ENCODE measurements at regions not wholly inside any gene's neighbourhood (a gene's known extent, or its start where the extent isn't known, plus 50 kb on each side); places are given as distances from the start of the nearest gene placed in this dataset.

GRCh38 chr17:79461041-79461440, 149.8 kb downstream of the RBFOX3 start:
- Histone ChIP-seq H3K27ac (ENCODE audit: low read depth, low read length) (no peak overlapping the region), H4K20me1 (ENCODE audit: insufficient read depth) (no peaks in the 10 kb centered on the region), H3K36me3 (ENCODE audit: control insufficient read depth in 1 of 2, insufficient read depth in 2 of 2, low read length in 2 of 2) (no peaks in the 10 kb centered on the region), H3K9me2 (ENCODE audit: insufficient read depth) (no peaks in the 10 kb centered on the region), H3K79me2 (ENCODE audit: insufficient read depth, low read length) (no peaks in the 10 kb centered on the region), H3K9me3 (ENCODE audit: control insufficient read depth in 1 of 2, insufficient read depth in 1 of 2, low read depth in 1 of 2, low read length in 2 of 2) (no peaks in the 10 kb centered on the region), H3K4me2 (ENCODE audit: low read length) (no peak overlapping the region), H2AFZ (ENCODE audit: low read depth, low read length, poor library complexity, severe bottlenecking) (no peak overlapping the region), H3K4me1 (ENCODE audit: control insufficient read depth in 1 of 2, insufficient read depth in 2 of 2, low read length in 2 of 2) (peaks cover 0 to 8% of the 10 kb centered on the region in 2 experiments; a peak in 2 of 4 replicates), H3K27me3 (ENCODE audit: insufficient read depth, low read length) (no peaks in the 10 kb centered on the region), H3K4me3 (replicated peaks in 1 of 2; ENCODE audit: low read depth in 1 of 2, low read length in 2 of 2) (no peak overlapping the region), H3K9ac (ENCODE audit: low read length) (no peak overlapping the region)
- TF ChIP-seq JUND (IDR thresholded peaks at IDR 0.05) = no peak
- TF ChIP-seq EGR1 (IDR thresholded peaks at IDR 0.05; ENCODE audit: low read depth) = no peak
- TF ChIP-seq MAX (IDR thresholded peaks at IDR 0.05) = no peak
- TF ChIP-seq POLR2A (IDR thresholded peaks at IDR 0.05; ENCODE audit: borderline replicate concordance, extremely low read depth, insufficient read depth, insufficient read length) = no peak
- TF ChIP-seq SRF (IDR thresholded peaks at IDR 0.05; ENCODE audit: low read depth) = no peak
- TF ChIP-seq, protein P1, sequence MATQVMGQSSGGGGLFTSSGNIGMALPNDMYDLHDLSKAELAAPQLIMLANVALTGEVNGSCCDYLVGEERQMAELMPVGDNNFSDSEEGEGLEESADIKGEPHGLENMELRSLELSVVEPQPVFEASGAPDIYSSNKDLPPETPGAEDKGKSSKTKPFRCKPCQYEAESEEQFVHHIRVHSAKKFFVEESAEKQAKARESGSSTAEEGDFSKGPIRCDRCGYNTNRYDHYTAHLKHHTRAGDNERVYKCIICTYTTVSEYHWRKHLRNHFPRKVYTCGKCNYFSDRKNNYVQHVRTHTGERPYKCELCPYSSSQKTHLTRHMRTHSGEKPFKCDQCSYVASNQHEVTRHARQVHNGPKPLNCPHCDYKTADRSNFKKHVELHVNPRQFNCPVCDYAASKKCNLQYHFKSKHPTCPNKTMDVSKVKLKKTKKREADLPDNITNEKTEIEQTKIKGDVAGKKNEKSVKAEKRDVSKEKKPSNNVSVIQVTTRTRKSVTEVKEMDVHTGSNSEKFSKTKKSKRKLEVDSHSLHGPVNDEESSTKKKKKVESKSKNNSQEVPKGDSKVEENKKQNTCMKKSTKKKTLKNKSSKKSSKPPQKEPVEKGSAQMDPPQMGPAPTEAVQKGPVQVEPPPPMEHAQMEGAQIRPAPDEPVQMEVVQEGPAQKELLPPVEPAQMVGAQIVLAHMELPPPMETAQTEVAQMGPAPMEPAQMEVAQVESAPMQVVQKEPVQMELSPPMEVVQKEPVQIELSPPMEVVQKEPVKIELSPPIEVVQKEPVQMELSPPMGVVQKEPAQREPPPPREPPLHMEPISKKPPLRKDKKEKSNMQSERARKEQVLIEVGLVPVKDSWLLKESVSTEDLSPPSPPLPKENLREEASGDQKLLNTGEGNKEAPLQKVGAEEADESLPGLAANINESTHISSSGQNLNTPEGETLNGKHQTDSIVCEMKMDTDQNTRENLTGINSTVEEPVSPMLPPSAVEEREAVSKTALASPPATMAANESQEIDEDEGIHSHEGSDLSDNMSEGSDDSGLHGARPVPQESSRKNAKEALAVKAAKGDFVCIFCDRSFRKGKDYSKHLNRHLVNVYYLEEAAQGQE (IDR thresholded peaks at IDR 0.05; ENCODE audit: low read depth) = no peak
- TF ChIP-seq ZBTB33 (IDR thresholded peaks at IDR 0.05; ENCODE audit: extremely low read depth, insufficient replicate concordance, low read length) = no peak
- no peak for TF ChIP-seq ELF1 (IDR thresholded peaks at IDR 0.05; ENCODE audit: borderline replicate concordance, low read depth)
- TF ChIP-seq SP1 (IDR thresholded peaks at IDR 0.05; ENCODE audit: low read depth) = no peak
- no peak for TF ChIP-seq SIN3A (IDR thresholded peaks at IDR 0.05; ENCODE audit: low read depth)
- TF ChIP-seq, protein P2, sequence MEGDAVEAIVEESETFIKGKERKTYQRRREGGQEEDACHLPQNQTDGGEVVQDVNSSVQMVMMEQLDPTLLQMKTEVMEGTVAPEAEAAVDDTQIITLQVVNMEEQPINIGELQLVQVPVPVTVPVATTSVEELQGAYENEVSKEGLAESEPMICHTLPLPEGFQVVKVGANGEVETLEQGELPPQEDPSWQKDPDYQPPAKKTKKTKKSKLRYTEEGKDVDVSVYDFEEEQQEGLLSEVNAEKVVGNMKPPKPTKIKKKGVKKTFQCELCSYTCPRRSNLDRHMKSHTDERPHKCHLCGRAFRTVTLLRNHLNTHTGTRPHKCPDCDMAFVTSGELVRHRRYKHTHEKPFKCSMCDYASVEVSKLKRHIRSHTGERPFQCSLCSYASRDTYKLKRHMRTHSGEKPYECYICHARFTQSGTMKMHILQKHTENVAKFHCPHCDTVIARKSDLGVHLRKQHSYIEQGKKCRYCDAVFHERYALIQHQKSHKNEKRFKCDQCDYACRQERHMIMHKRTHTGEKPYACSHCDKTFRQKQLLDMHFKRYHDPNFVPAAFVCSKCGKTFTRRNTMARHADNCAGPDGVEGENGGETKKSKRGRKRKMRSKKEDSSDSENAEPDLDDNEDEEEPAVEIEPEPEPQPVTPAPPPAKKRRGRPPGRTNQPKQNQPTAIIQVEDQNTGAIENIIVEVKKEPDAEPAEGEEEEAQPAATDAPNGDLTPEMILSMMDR (IDR thresholded peaks at IDR 0.05 in 2 of 3, conservative IDR thresholded peaks at IDR 0.05 in 1 of 3; ENCODE audit: borderline replicate concordance in 1 of 3, insufficient read depth in 1 of 3, low read depth in 2 of 3, low read length in 2 of 3) = no peak
- TF ChIP-seq, protein P3, sequence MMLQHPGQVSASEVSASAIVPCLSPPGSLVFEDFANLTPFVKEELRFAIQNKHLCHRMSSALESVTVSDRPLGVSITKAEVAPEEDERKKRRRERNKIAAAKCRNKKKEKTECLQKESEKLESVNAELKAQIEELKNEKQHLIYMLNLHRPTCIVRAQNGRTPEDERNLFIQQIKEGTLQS (IDR thresholded peaks at IDR 0.05) = no peak
- TF ChIP-seq FOSL1 (IDR thresholded peaks at IDR 0.05; ENCODE audit: low read depth) = no peak
- TF ChIP-seq EZH2 (IDR thresholded peaks at IDR 0.05) = no peak
- TF ChIP-seq CEBPB (IDR thresholded peaks at IDR 0.05; ENCODE audit: low read depth) = no peak
- no peak for TF ChIP-seq ZNF274 (IDR thresholded peaks at IDR 0.05; ENCODE audit: low read depth, low read length)
- TF ChIP-seq TCF7L2 (IDR thresholded peaks at IDR 0.05; ENCODE audit: borderline replicate concordance, extremely low read depth, insufficient read depth, insufficient read length) = no peak
- DNase-seq (ENCODE audit: low read depth, low spot score) (no peak), ATAC-seq (no peak)
- POLR2A ChIA-PET = no interaction called here
- no TSS peak for BruUV-seq (replicated peaks)
- intact Hi-C loops (cut with micrococcal nuclease) = no loop called here
- CTCF ChIA-PET = no interaction called here
- RAD21 ChIA-PET (ENCODE audit: low non-redundant PET in 1 of 2, low total read pairs in 2 of 2, uncharacterized antibody in 2 of 2, unreplicated experiment in 2 of 2) = no interaction called here
